GM19468 (cell line): ENCODE measurements at regions not wholly inside any gene's neighbourhood (a gene's known extent, or its start where the extent isn't known, plus 50 kb on each side); places are given as distances from the start of the nearest gene placed in this dataset.

Experiments used
- ATAC-seq: cut with Tn5 transposase; IDR thresholded peaks from one replicate; pipeline ENCODE4 v1.9.1; 2021; ENCODE audit warnings: mild to moderate bottlenecking, moderate library complexity, moderate number of reproducible peaks; ENCODE audit not compliant: unreplicated experiment; ENCODE audit errors: extremely low read depth

- no peak for ATAC-seq
Measured at GRCh38 chr6:166683477-166683876, 56.4 kb upstream of the RPS6KA2 start.

GRCh38 chr6:166679566-166679965 is 52.5 kb upstream of the RPS6KA2 start:
- no peak for ATAC-seq

- ATAC-seq, result no peak
Measured at GRCh38 chr6:166678426-166678825, 51.4 kb upstream of the RPS6KA2 start.

- no peak for ATAC-seq
Measured at GRCh38 chr6:166677941-166678340, 50.9 kb upstream of the RPS6KA2 start.
